Amniotic stem cell (primary cell): ENCODE measurements at regions not wholly inside any gene's neighbourhood (a gene's known extent, or its start where the extent isn't known, plus 50 kb on each side); places are given as distances from the start of the nearest gene placed in this dataset.

Experiments used
- DNase-seq: peaks from one replicate; lab custom pipeline; 2025; lab: John Stamatoyannopoulos, UW

- DNase-seq: no peak
These were observed 53.0 kb upstream of the DAZL start for GRCh38 chr3:16658004-16658924.

GRCh38 chr3:16658925-16659793 lies 53.9 kb upstream of the DAZL start:
- DNase-seq: no peak

DNA sequence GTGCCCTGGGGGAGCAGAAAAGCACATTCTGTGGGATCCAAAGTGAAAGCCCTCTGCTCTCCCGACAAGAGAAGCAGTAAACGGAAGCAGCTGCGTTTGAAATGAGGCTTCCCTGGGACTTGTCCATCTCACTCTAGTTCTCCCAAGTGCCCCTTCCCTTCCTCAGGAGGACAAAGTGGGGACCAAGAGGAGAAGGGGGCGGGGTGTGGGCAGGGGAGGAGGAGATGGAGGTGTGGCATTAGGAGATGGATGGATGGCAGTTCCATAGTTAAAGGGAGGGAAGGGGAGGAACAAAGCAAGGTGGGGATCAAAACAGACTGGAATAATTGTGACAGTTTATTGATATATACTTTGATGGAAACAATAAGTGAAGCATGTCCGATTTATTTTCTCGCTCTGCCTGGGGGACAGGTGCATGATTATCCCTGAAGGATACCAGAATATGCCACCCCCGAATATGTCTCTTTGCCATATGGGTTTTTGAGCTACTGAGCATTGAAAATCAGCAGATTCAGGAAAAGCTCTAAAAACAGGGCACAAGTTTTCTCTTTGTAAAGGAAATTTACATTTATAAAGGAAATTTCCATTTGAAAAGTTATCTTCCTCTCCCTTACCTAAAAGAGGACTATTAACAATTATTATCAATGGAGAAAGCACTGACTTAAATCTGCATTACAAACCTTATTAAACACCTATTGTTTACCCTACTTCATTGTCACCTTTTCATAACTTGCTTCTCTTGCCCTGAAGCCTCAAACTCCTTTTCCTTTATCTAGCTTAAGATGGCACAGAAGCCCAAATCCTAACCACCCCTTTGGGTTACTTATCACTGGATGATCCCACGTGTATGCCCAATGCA lies 58.9 kb upstream of the DAZL start:
- DNase-seq: no peak

- DNase-seq: no peak
These were observed 60.1 kb upstream of the DAZL start for GRCh38 chr3:16665282-16665741.

- no peak for DNase-seq
These were observed 61.0 kb upstream of the DAZL start for GRCh38 chr3:16666206-16666605.

- no peak for DNase-seq
These were observed 62.4 kb upstream of the DAZL start for GRCh38 chr3:16667633-16668032.

DNA sequence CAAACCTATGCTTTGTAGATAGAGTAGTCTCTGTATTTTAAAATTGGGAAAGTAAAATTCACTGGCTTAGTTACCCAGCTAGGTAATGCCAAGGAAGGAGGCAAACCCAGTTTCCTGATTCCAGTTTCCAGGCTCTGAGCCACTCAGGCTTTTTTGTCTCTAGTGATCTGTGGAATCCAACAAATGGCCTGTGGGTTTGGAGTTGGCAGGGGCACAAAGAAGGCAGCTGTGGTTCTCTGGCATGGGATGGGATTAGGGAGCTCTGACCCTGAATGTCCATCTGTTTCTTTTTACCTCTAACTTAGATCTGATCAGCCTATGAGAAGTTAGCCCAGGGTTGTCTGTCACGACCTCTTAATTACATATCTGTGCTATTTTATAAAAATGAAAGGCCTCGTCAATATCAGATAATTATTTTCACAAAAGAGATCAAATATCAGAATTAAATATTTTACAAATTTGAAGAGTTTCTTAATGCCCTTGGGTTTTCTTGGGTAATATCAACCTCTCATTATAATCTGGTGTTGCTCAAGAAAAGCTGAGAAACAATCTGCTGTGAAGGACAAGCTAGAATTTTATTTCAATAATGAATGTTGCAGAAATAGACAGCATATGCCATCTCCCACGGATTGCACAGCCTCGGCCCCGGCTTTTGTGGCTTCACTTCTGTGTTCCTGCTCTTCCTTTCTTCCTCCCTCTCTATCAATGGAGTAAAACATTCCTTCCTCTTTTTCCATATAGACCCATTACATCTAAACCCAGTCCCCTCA lies 63.7 kb upstream of the DAZL start:
- no peak for DNase-seq

DNA sequence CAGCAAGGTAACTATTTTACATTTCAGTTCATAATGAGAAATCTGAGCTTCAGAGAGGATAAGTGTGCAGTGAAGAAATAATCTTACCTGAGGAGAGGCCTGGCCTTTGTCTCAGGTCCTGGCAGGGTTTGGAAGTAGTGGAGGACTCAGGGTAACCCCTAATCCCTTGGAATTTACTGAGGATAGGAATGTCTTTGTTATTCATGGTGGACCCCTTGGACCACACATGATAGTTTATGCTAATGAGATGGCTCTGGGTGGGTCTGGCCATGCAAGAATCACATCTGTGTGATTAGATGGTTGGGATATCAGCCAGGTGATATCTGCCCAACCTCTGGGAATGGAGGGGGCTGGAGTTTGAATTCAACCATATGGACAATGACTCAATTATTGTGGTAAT lies 65.0 kb upstream of the DAZL start:
- DNase-seq: no peak

DNA sequence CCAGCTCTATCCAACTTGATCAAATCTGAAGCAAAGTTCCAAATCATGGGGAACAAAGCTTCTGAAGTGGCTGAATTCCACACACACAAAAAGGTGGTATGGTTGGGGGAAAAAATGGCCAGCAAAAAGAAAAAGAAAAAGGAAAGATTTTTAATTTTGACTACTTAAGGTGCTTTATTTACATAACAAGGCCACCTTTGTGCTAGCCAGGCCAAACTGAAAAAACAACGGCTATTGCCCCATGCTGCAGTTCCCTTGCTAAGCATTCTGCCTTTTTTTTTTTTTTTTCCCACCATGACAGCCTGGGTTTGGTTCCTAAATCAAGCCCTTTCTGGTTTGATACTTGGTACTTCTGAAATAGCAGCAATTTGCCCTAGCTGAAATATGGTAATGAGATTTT lies 66.5 kb upstream of the DAZL start:
- no peak for DNase-seq

- no peak for DNase-seq
These were observed 68.3 kb upstream of the DAZL start for GRCh38 chr3:16673530-16673929.

DNA sequence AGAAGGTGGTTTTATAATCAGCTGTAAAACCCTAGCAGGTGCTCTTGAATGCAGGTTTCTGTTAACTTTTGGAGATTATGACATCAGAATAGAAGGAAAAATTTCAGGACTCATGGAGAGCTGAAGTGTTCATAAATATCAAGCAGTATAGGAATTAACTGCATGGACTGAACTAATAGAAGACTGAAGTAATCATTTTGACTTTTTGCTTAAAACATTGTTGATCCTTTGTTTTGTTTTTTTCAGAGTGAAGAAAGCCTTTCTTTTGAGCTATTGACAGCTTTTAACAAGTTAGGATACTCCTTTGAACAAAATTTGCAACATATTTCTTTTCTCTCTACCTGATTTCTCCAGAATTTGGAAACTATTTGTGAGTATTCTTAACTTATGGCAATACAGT lies 70.6 kb upstream of the DAZL start:
- DNase-seq: no peak

- no peak for DNase-seq
These were observed 81.5 kb upstream of the DAZL start for GRCh38 chr3:16686679-16687078.

DNA sequence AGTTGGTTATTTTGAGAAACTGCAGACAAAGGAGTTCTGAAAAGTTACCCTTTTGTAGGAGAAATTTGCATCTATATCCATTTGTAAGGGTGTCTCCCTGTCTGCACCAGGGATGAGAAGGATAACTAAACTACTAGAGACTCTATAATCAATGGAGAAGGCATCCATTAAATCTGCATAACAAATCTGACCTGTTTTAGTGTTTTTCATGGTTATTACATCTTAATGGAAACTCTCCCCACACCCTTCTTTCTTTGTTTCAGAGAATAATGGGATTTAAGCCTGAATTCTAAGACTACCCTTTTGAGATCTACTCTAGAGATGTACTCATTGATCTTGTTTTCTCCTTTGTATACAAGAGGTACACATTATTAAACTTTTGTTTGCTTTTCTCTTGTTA lies 82.0 kb upstream of the DAZL start:
- DNase-seq: no peak

- no peak for DNase-seq
These were observed 87.5 kb upstream of the DAZL start for GRCh38 chr3:16692486-16693344.

- DNase-seq: no peak
These were observed 88.6 kb upstream of the DAZL start for GRCh38 chr3:16693820-16694219.

- no peak for DNase-seq
These were observed 90.5 kb upstream of the DAZL start for GRCh38 chr3:16695710-16696109.

DNA sequence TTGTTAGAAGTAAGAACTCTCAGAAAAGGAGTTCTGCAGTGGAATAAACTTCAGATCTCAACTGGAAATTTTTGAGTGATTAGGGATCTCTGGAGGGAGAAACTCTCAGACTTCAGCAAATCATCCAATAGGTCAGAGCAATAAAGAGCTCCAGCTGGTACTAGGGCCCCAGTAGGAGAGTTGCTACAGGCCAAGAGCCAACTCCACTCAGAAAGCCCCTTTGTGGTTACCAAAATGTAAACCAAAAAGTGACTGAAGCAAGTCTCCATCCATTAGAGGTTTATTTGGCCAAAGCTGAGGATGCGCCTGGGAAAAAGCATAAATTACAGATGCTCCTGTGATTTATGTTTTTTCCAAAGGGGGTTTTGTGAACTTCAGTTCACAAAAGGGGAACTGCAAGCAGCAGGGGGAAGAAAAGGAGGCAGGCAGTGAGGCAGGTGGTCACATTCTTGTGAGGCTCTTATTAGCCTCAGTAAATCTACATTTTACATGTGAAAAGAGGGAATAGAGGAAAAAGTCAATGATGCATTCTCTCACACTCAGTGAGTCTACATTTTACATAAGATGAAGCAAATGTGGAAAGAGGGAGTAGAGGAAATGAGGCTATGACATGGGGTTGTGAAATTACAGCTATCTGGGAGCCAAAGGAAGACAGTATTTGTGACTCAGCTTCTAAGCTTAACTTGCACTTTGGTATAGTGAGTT lies 92.4 kb upstream of the DAZL start:
- DNase-seq: no peak

DNA sequence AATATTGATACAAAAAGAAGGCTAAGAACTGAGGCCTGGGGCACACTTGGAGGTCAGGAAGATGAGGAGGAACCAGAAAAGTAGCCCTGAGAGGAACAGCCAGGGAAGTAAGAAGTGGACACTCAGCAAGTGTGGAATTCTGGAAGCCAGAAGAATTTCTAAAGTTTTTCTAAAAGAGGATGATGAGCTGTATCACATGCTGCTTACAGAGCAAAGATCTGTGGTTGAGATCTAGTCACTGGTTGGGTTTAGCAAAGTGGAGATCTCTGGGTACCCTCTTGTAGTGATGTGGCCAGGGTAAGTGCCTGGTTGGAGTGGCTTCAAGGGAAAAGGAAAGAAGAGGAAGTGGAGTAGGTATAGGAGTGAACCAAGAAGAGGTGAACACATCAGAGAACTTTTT lies 95.4 kb upstream of the DAZL start:
- DNase-seq: no peak

DNA sequence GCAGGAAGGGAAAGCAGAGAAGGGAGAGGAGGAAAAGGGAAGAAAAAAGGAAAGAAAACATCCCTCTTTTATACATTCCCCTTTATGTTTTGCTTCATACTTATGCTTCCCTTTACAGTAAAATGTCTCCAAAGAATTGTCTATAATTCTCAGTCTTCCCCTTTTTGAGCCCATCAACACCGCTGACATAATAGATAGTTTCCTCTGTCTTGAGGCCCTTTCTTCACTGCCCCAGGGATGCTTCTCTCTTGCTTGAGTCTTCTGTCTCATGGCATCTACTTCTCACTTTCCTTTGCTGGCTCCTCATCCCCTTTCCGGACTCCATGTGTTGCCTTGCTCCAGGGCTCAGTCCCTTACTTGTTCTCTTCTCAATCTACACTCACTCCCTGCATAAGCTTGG lies 99.7 kb upstream of the DAZL start:
- DNase-seq: no peak

GRCh38 chr3:16707260-16707659 lies 102.0 kb upstream of the DAZL start:
- DNase-seq: no peak
